HL-60 (cell line): ENCODE measurements at regions not wholly inside any gene's neighbourhood (a gene's known extent, or its start where the extent isn't known, plus 50 kb on each side); places are given as distances from the start of the nearest gene placed in this dataset.

ENCODE experiments used
- CTCF ChIP-seq: IDR thresholded peaks from one replicate; pipeline ENCODE4 v1.5.1; 2011; ENCODE audit warnings: low read length, control low read depth, inconsistent platforms; ENCODE audit not compliant: insufficient read depth
- POLR2AphosphoS5 ChIP-seq: IDR thresholded peaks from 2 replicates; pipeline ENCODE4 v1.6.1; 2012; ENCODE audit warnings: low read depth
- REST ChIP-seq: IDR thresholded peaks from 2 replicates; pipeline ENCODE4 v1.6.1; 2012; ENCODE audit warnings: low read depth; ENCODE audit not compliant: insufficient replicate concordance

GRCh38 chr17:12485361-12485906 is 180.3 kb upstream of the MYOCD start:
- TF ChIP-seq CTCF (no peak), POLR2AphosphoS5 (no peak), REST (no peak)
